ENCODE measurements at regions not wholly inside any gene's neighbourhood (a gene's known extent, or its start where the extent isn't known, plus 50 kb on each side); places are given as distances from the start of the nearest gene placed in this dataset.

DNA sequence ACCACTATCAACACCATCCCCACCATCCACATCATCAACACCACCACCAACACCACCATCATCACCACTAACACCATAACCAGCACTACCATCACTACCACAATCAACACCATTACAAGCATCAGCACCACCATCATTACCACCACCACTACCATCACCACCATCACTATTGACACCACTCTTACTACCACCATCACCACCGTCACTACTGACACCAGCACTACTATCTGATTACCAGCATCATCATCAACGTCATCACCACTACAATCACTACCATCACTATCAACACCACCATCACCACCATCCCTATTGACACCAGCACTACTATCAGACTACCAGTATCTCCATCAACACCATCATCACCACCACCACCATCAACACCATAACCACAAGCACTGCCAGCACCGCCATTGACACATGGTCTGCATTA, 106.1 kb upstream of the RUNX3 start:
- H3K4me3 ChIP-seq (ENCODE audit: control extremely low read depth in 1 of 5, extremely low read depth in 1 of 5, insufficient read depth in 1 of 5, low read depth in 2 of 5, low read length in 4 of 5) = no peak overlapping the region
- H3K4me2 ChIP-seq (replicated peaks; ENCODE audit: low read depth, low read length, poor library complexity, severe bottlenecking) = no peak overlapping the region
- H3K27me3 ChIP-seq (replicated peaks in 1 of 4; ENCODE audit: control extremely low read depth in 1 of 4, control insufficient read depth in 3 of 4, insufficient read depth in 4 of 4, low read length in 3 of 4) = no peaks in the 10 kb centered on the region
- H3K27me3 Mint-ChIP-seq = peaks cover 5% of the 10 kb centered on the region
- H3K9me3 Mint-ChIP-seq (ENCODE audit: insufficient read depth) = no peaks in the 10 kb centered on the region
- H3K27ac Mint-ChIP-seq = no peak overlapping the region
- no peak overlapping the region for H3K4me3 Mint-ChIP-seq
- CTCF ChIA-PET = interaction anchor here (0.6 to 9.0 kb wide), 22 partner anchors 10 to 186 kb away, joined by 3 to 320 read pairs (median 8); partner anchors contain the start of gene RUNX3
- peaks cover 47% of the 10 kb centered on the region for H3K4me1 Mint-ChIP-seq
- POLR2A ChIA-PET = interaction anchor here (0.6 to 5.5 kb wide), 8 partner anchors 13 to 110 kb away, joined by 3 to 46 read pairs (median 4); partner anchors contain the start of gene RUNX3
- intact Hi-C loops (cut with micrococcal nuclease) = no loop called here
- H4K20me1 ChIP-seq (ENCODE audit: control insufficient read depth, insufficient read depth, low read length, poor library complexity, severe bottlenecking) = no peaks in the 10 kb centered on the region
- peaks cover 48 to 62% of the 10 kb centered on the region in 2 donors for H3K4me1 ChIP-seq (ENCODE audit: control insufficient read depth in 2 of 2, insufficient read depth in 2 of 2, low read length in 2 of 2)
- no peaks in the 10 kb centered on the region for H3K36me3 ChIP-seq (replicated peaks in 1 of 2; ENCODE audit: control extremely low read depth in 1 of 2, control insufficient read depth in 1 of 2, extremely low read depth in 1 of 2, insufficient read depth in 2 of 2, low read length in 1 of 2)
- H3K79me2 ChIP-seq (ENCODE audit: control insufficient read depth, insufficient read depth, low read length) = peaks cover 11% of the 10 kb centered on the region
- TF ChIP-seq EZH2 (IDR thresholded peaks at IDR 0.05; ENCODE audit: borderline replicate concordance, insufficient read depth, low read depth, low read length, poor library complexity, severe bottlenecking) (no peak), CTCF (IDR thresholded peaks at IDR 0.05) (no peak)
- H3K9me3 ChIP-seq (ENCODE audit: control extremely low read depth in 1 of 3, control insufficient read depth in 2 of 3, insufficient read depth in 1 of 3, low read length in 2 of 3) = no peaks in the 10 kb centered on the region
- H3K27ac ChIP-seq (ENCODE audit: low read length in 2 of 2) = no peak overlapping the region
- 90% methylated on average over 3 of the region's 3 CpGs for WGBS (ENCODE audit: insufficient coverage)
- H2AFZ ChIP-seq (ENCODE audit: insufficient read depth, low read depth, low read length, poor library complexity, severe bottlenecking) = no peak overlapping the region
- DNase-seq = no peak
- no peak for ATAC-seq (ENCODE audit: low read depth)
- H3K9ac ChIP-seq (ENCODE audit: low read length) = no peak overlapping the region

DNA sequence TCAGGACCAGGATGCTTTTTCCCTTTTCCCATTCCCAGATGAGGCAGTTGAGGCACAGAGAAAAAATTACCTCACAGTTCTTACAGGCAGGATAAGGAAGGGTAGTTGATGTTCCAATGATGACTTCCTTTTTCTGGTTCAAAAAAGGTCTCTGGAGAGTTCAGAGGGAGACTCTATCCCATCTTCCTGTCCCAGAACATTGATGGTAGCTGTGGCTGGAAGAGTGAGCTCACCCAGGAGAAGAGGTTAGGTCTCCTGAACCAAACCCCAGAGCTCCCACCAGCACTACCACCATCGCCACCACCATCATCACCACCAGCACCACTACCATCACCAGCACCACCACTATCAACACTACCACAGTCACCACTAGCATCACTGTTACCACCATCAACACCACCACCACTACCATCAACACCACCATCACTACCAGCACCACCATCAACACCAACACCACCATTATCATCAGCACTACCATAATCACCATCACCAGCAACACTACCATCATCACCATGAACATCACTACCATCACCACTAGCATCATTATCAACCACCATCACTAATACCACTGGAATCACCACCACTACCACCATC, 105.5 kb upstream of the RUNX3 start:
- ChIA-PET CTCF (interaction anchor here (0.6 to 9.0 kb wide), 9 partner anchors 9 to 186 kb away, joined by 3 to 320 read pairs (median 41); partner anchors contain the start of gene RUNX3), POLR2A (interaction anchor here (1.3 to 5.5 kb wide), 3 partner anchors 12 to 109 kb away, joined by 3 to 46 read pairs (median 3); no protein-coding TSS in a partner anchor)
- peaks cover 11% of the 10 kb centered on the region for H3K79me2 ChIP-seq (ENCODE audit: control insufficient read depth, insufficient read depth, low read length)
- intact Hi-C loops (cut with micrococcal nuclease) = no loop called here
- no peaks in the 10 kb centered on the region for H3K27me3 ChIP-seq (replicated peaks in 1 of 4; ENCODE audit: control extremely low read depth in 1 of 4, control insufficient read depth in 3 of 4, insufficient read depth in 4 of 4, low read length in 3 of 4)
- H2AFZ ChIP-seq (ENCODE audit: insufficient read depth, low read depth, low read length, poor library complexity, severe bottlenecking) = no peak overlapping the region
- Mint-ChIP-seq H3K27me3 (peaks cover under 1% of the 10 kb centered on the region), H3K4me3 (no peak overlapping the region), H3K4me1 (peaks cover 52% of the 10 kb centered on the region), H3K9me3 (ENCODE audit: insufficient read depth) (no peaks in the 10 kb centered on the region), H3K27ac (no peak overlapping the region)
- ATAC-seq (ENCODE audit: low read depth) (no peak), DNase-seq (no peak)
- H4K20me1 ChIP-seq (ENCODE audit: control insufficient read depth, insufficient read depth, low read length, poor library complexity, severe bottlenecking) = no peaks in the 10 kb centered on the region
- no peak overlapping the region for H3K27ac ChIP-seq (ENCODE audit: low read length in 2 of 2)
- no peaks in the 10 kb centered on the region for H3K36me3 ChIP-seq (replicated peaks in 1 of 2; ENCODE audit: control extremely low read depth in 1 of 2, control insufficient read depth in 1 of 2, extremely low read depth in 1 of 2, insufficient read depth in 2 of 2, low read length in 1 of 2)
- no peak overlapping the region for H3K4me2 ChIP-seq (replicated peaks; ENCODE audit: low read depth, low read length, poor library complexity, severe bottlenecking)
- peaks cover 52 to 67% of the 10 kb centered on the region in 2 donors for H3K4me1 ChIP-seq (ENCODE audit: control insufficient read depth in 2 of 2, insufficient read depth in 2 of 2, low read length in 2 of 2)
- H3K9ac ChIP-seq (ENCODE audit: low read length) = no peak overlapping the region
- 88% methylated on average over 1 of the region's 1 CpG for WGBS (ENCODE audit: insufficient coverage)
- H3K4me3 ChIP-seq (ENCODE audit: control extremely low read depth in 1 of 5, extremely low read depth in 1 of 5, insufficient read depth in 1 of 5, low read depth in 2 of 5, low read length in 4 of 5) = no peak overlapping the region
- H3K9me3 ChIP-seq (ENCODE audit: control extremely low read depth in 1 of 3, control insufficient read depth in 2 of 3, insufficient read depth in 1 of 3, low read length in 2 of 3) = no peaks in the 10 kb centered on the region
- TF ChIP-seq CTCF (IDR thresholded peaks at IDR 0.05) = no peak
- TF ChIP-seq EZH2 (IDR thresholded peaks at IDR 0.05; ENCODE audit: borderline replicate concordance, insufficient read depth, low read depth, low read length, poor library complexity, severe bottlenecking) = no peak
